ENCODE measurements at regions not wholly inside any gene's neighbourhood (a gene's known extent, or its start where the extent isn't known, plus 50 kb on each side); places are given as distances from the start of the nearest gene placed in this dataset.

DNA sequence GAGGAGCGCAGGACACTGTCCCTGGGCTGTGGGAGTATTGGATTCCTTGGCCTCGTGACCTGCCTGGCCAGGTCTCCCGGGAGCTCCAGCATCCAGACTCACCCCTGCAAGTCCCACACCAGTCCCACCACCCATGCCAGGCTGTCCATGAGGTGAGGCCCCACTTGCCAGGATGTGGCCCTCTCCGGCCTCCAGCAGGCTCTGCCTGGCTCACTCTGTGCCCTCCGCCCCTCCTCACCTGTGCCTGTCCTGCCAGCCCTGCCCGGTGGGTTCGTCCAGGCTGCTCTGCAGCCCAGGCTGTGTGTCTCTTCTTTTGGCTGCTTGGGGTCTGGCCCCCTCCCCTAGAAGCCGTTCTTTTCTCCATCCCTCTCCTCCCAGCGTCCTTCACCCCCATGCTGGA is 436.8 kb upstream of the MYT1L start:
- ATAC-seq (ENCODE audit: poor library complexity) = no peak
- no peak overlapping the region for H3K27ac Mint-ChIP-seq
- Histone ChIP-seq H3K4me1 (ENCODE audit: insufficient read depth, low read length) (no peaks in the 10 kb centered on the region), H3K27me3 (ENCODE audit: control insufficient read depth in 1 of 2, insufficient read depth in 2 of 2, low read length in 2 of 2) (no peaks in the 10 kb centered on the region), H3K4me3 (ENCODE audit: low read length) (no peak overlapping the region), H3K9me3 (ENCODE audit: control insufficient read depth in 1 of 2, insufficient read depth in 1 of 2, low read length in 2 of 2) (peaks cover 0 to 11% of the 10 kb centered on the region in 2 experiments), H3K36me3 (ENCODE audit: insufficient read depth, low read length) (no peaks in the 10 kb centered on the region), H3K27ac (ENCODE audit: low read depth in 1 of 2, low read length in 2 of 2) (no peak overlapping the region)
- H3K36me3 Mint-ChIP-seq (ENCODE audit: low read depth) = no peaks in the 10 kb centered on the region
- intact Hi-C loops (cut with DNase I, micrococcal nuclease) = no loop called here
- no peak overlapping the region for H3K4me3 Mint-ChIP-seq
- H3K4me1 Mint-ChIP-seq (ENCODE audit: low read depth) = no peaks in the 10 kb centered on the region
- POLR2A ChIA-PET = no interaction called here
- TF ChIP-seq, protein P1, sequence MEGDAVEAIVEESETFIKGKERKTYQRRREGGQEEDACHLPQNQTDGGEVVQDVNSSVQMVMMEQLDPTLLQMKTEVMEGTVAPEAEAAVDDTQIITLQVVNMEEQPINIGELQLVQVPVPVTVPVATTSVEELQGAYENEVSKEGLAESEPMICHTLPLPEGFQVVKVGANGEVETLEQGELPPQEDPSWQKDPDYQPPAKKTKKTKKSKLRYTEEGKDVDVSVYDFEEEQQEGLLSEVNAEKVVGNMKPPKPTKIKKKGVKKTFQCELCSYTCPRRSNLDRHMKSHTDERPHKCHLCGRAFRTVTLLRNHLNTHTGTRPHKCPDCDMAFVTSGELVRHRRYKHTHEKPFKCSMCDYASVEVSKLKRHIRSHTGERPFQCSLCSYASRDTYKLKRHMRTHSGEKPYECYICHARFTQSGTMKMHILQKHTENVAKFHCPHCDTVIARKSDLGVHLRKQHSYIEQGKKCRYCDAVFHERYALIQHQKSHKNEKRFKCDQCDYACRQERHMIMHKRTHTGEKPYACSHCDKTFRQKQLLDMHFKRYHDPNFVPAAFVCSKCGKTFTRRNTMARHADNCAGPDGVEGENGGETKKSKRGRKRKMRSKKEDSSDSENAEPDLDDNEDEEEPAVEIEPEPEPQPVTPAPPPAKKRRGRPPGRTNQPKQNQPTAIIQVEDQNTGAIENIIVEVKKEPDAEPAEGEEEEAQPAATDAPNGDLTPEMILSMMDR (IDR thresholded peaks at IDR 0.05) = no peak
- no peak for DNase-seq
- no peaks in the 10 kb centered on the region for H3K27me3 Mint-ChIP-seq
- CTCF ChIA-PET = no interaction called here
- no peaks in the 10 kb centered on the region for H3K9me3 Mint-ChIP-seq

DNA sequence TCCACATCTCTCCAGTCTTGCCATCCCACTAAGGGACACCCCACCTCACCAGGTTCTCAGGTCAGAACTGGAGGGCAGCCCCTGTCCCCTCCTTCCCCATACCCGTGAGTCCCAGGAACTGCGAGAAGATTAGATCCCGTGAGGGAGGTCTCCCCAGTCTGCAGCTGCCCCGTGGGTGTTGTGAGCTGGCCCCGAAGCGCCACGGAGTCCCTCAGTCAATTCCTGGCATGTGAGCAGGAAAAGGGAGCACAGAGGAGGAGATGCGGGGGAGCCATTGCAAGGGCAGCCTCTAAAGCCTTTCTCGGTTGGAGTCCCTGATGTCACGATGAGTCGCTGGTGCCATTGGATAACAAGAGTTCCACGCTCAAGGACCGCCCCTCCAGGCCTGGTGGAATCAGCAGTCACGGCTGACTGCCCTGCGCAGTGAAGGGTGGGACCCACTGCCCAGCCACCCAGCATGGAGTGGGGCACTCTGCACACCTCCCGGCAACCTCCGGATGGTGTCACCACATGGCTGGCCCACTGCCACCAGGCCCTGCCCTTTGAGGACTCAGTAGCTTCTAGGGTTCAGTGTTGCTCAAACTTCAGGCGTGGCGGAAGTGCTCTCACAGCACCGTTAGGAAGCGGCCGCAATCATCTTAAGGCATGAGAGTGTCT is 434.9 kb upstream of the MYT1L start:
- DNase-seq (no peak), ATAC-seq (ENCODE audit: poor library complexity) (no peak)
- Mint-ChIP-seq H3K9me3 (no peaks in the 10 kb centered on the region), H3K36me3 (ENCODE audit: low read depth) (no peaks in the 10 kb centered on the region), H3K4me3 (no peak overlapping the region), H3K4me1 (ENCODE audit: low read depth) (no peaks in the 10 kb centered on the region), H3K27me3 (no peaks in the 10 kb centered on the region), H3K27ac (no peak overlapping the region)
- ChIA-PET CTCF (no interaction called here), POLR2A (no interaction called here)
- Histone ChIP-seq H3K27me3 (ENCODE audit: control insufficient read depth in 1 of 2, insufficient read depth in 2 of 2, low read length in 2 of 2) (no peaks in the 10 kb centered on the region), H3K4me1 (ENCODE audit: insufficient read depth, low read length) (no peaks in the 10 kb centered on the region), H3K9me3 (ENCODE audit: control insufficient read depth in 1 of 2, insufficient read depth in 1 of 2, low read length in 2 of 2) (peaks cover 0 to 21% of the 10 kb centered on the region in 2 experiments), H3K27ac (ENCODE audit: low read depth in 1 of 2, low read length in 2 of 2) (no peak overlapping the region), H3K4me3 (ENCODE audit: low read length) (no peak overlapping the region), H3K36me3 (ENCODE audit: insufficient read depth, low read length) (no peaks in the 10 kb centered on the region)
- intact Hi-C loops (cut with DNase I, micrococcal nuclease) = no loop called here
- TF ChIP-seq, protein P1 (IDR thresholded peaks at IDR 0.05) = no peak

DNA sequence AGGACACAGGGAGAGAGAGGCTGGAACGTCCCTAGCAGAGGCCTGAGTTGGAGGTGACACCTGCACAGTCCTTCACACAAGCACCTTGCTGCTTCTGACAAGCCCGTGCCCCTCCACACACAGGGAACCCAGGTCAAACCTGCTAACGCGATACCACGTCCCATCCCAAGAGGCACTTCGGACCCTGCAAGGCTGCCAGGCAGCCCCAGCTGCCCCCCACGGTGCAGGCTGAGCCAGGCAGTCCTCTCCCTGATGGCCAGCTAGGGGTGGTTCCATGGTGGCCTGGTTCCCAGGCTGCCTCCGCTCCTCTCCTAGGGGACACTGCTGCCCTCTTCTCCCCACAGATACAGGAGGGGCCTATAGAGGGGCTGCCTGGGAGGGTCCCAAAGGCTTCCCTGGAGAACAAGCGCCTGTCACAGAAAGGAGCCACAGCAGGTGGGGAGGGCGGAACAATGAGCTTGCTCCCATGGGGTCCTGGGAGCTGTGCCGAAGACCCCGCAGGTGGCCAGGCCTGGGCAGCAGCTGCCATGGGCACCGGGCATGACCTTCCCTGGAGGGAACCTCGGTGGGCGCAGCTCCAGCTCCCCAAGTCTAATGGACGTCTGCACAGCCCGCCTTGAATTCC is 434.2 kb upstream of the MYT1L start:
- Histone ChIP-seq H3K36me3 (ENCODE audit: insufficient read depth, low read length) (no peaks in the 10 kb centered on the region), H3K4me3 (ENCODE audit: low read length) (no peak overlapping the region), H3K9me3 (ENCODE audit: control insufficient read depth in 1 of 2, insufficient read depth in 1 of 2, low read length in 2 of 2) (peaks cover 0 to 27% of the 10 kb centered on the region in 2 experiments), H3K27ac (ENCODE audit: low read depth in 1 of 2, low read length in 2 of 2) (no peak overlapping the region), H3K27me3 (ENCODE audit: control insufficient read depth in 1 of 2, insufficient read depth in 2 of 2, low read length in 2 of 2) (no peaks in the 10 kb centered on the region), H3K4me1 (ENCODE audit: insufficient read depth, low read length) (no peaks in the 10 kb centered on the region)
- Mint-ChIP-seq H3K4me1 (ENCODE audit: low read depth) (no peaks in the 10 kb centered on the region), H3K27ac (no peak overlapping the region), H3K27me3 (no peaks in the 10 kb centered on the region), H3K4me3 (no peak overlapping the region), H3K36me3 (ENCODE audit: low read depth) (no peaks in the 10 kb centered on the region), H3K9me3 (no peaks in the 10 kb centered on the region)
- ChIA-PET POLR2A (no interaction called here), CTCF (no interaction called here)
- DNase-seq (no peak), ATAC-seq (ENCODE audit: poor library complexity) (no peak)
- intact Hi-C loops (cut with DNase I, micrococcal nuclease) = no loop called here
- TF ChIP-seq, protein P1 (IDR thresholded peaks at IDR 0.05) = no peak

All from CD4-positive, alpha-beta T cell (primary cell).